ENCODE measurements at regions not wholly inside any gene's neighbourhood (a gene's known extent, or its start where the extent isn't known, plus 50 kb on each side); places are given as distances from the start of the nearest gene placed in this dataset.

GRCh38 chr6:19979986-19980385 lies 142.8 kb downstream of the ID4 start:
- Histone ChIP-seq H3K36me3 (ENCODE audit: control insufficient read depth, insufficient read depth, low read length) (no peaks in the 10 kb centered on the region), H3K4me1 (ENCODE audit: control insufficient read depth, insufficient read depth, low read length) (no peaks in the 10 kb centered on the region), H3K27me3 (ENCODE audit: control insufficient read depth, insufficient read depth, low read length) (peaks cover 11% of the 10 kb centered on the region), H3K27ac (ENCODE audit: low read length) (no peak overlapping the region), H3K9me3 (ENCODE audit: control insufficient read depth, insufficient read depth, low read depth, low read length) (no peaks in the 10 kb centered on the region), H3K4me3 (ENCODE audit: low read depth in 2 of 2, low read length in 2 of 2) (no peak overlapping the region)
- no TSS peak for BruUV-seq (replicated peaks)
- in situ Hi-C loops (cut with HindIII; ENCODE audit: low pct_unique_long_range_greater_than_20kb, low sequenced_read_pairs) (no loop called here), intact Hi-C loops (cut with micrococcal nuclease; ENCODE audit: unreplicated experiment) (no loop called here)
- TF ChIP-seq POLR2AphosphoS5 (IDR thresholded peaks at IDR 0.05; ENCODE audit: low read depth, low read length) (no peak), TCF7L2 (IDR thresholded peaks at IDR 0.05; ENCODE audit: low read depth, low read length) (no peak), SIN3A (IDR thresholded peaks at IDR 0.05; ENCODE audit: borderline replicate concordance, insufficient read depth, low read depth, low read length) (no peak), CTCF (IDR thresholded peaks at IDR 0.05) (no peak), REST (IDR thresholded peaks at IDR 0.05; ENCODE audit: insufficient read depth in 1 of 2, low read depth in 2 of 2, low read length in 1 of 2) (no peak)
- POLR2A ChIA-PET: no interaction called here
- CTCF ChIA-PET: no interaction called here
- ATAC-seq: no peak
- no peak for DNase-seq (ENCODE audit: low read depth, low spot score)

- no TSS peak for BruUV-seq (replicated peaks)
- Histone ChIP-seq H3K9me3 (ENCODE audit: control insufficient read depth, insufficient read depth, low read depth, low read length) (no peaks in the 10 kb centered on the region), H3K27ac (ENCODE audit: low read length) (no peak overlapping the region), H3K4me3 (ENCODE audit: low read depth in 2 of 2, low read length in 2 of 2) (no peak overlapping the region), H3K4me1 (ENCODE audit: control insufficient read depth, insufficient read depth, low read length) (no peaks in the 10 kb centered on the region), H3K36me3 (ENCODE audit: control insufficient read depth, insufficient read depth, low read length) (no peaks in the 10 kb centered on the region), H3K27me3 (ENCODE audit: control insufficient read depth, insufficient read depth, low read length) (peaks cover 18% of the 10 kb centered on the region)
- ChIA-PET POLR2A (no interaction called here), CTCF (no interaction called here)
- no peak for DNase-seq (ENCODE audit: low read depth, low spot score)
- in situ Hi-C loops (cut with HindIII; ENCODE audit: low pct_unique_long_range_greater_than_20kb, low sequenced_read_pairs) (no loop called here), intact Hi-C loops (cut with micrococcal nuclease; ENCODE audit: unreplicated experiment) (no loop called here)
- ATAC-seq: no peak
- TF ChIP-seq REST (IDR thresholded peaks at IDR 0.05; ENCODE audit: insufficient read depth in 1 of 2, low read depth in 2 of 2, low read length in 1 of 2) (no peak), CTCF (IDR thresholded peaks at IDR 0.05) (no peak), SIN3A (IDR thresholded peaks at IDR 0.05; ENCODE audit: borderline replicate concordance, insufficient read depth, low read depth, low read length) (no peak), POLR2AphosphoS5 (IDR thresholded peaks at IDR 0.05; ENCODE audit: low read depth, low read length) (no peak), TCF7L2 (IDR thresholded peaks at IDR 0.05; ENCODE audit: low read depth, low read length) (no peak)
Measured at GRCh38 chr6:19983374-19983773, 146.2 kb downstream of the ID4 start.

All from Panc1 (cell line).